ENCODE measurements at regions not wholly inside any gene's neighbourhood (a gene's known extent, or its start where the extent isn't known, plus 50 kb on each side); places are given as distances from the start of the nearest gene placed in this dataset.
"Not testable (repeated sequence)": the region's sequence is repeated elsewhere in the genome, so short reads cannot be mapped to it uniquely, and the experiment has no call there.

DNA sequence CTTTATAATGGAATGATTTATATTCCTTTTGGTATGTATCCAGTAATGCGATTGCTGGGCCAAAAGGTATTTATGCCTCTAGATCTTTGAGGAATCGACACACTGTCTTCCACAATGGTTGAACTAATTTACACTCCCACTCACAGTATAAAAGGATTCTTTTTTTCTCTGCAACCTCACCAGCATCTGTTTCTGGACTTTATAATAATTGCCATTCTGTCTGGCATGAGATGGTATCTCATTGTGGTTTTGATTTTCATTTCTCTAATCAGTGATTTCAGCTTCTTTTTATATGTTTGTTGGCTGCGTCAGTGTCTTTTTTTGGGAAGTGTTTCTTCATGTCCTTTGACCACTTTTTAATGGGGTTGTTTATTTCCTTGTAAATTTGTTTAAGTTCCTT lies 679.3 kb downstream of the JRKL start:
- no peaks in the 10 kb centered on the region for H3K79me2 ChIP-seq (ENCODE audit: low read length)
- H3K27me3 ChIP-seq (ENCODE audit: low read depth, low read length) = no peaks in the 10 kb centered on the region
- no peaks in the 10 kb centered on the region for H3K4me1 ChIP-seq (ENCODE audit: low read length)
- H3K4me3 ChIP-seq (ENCODE audit: low read length) = no peak overlapping the region
- H3K27ac ChIP-seq (ENCODE audit: low read length) = no peak overlapping the region
- TF ChIP-seq EZH2phosphoT487 (IDR thresholded peaks at IDR 0.05; ENCODE audit: low read depth) = no peak
- TF ChIP-seq CTCF (IDR thresholded peaks at IDR 0.05; ENCODE audit: low read depth, low read length) = no peak
- H3K4me2 ChIP-seq (ENCODE audit: low read length) = no peak overlapping the region
- no peaks in the 10 kb centered on the region for H3K9me3 ChIP-seq (ENCODE audit: insufficient read depth, low read length)
- no peaks in the 10 kb centered on the region for H3K36me3 ChIP-seq (replicated peaks; ENCODE audit: low read depth, low read length)
- H3K9ac ChIP-seq (ENCODE audit: low read length) = no peak overlapping the region
- H4K20me1 ChIP-seq (ENCODE audit: insufficient read depth, low read length) = no peaks in the 10 kb centered on the region
- no peak overlapping the region for H2AFZ ChIP-seq (ENCODE audit: low read depth, low read length)

GRCh38 chr11:97072420-97072819 lies 682.6 kb downstream of the JRKL start:
- H3K27me3 ChIP-seq (ENCODE audit: low read depth, low read length) = no peaks in the 10 kb centered on the region
- no peak overlapping the region for H3K27ac ChIP-seq (ENCODE audit: low read length)
- H3K9ac ChIP-seq (ENCODE audit: low read length) = no peak overlapping the region
- H3K79me2 ChIP-seq (ENCODE audit: low read length) = no peaks in the 10 kb centered on the region
- no peaks in the 10 kb centered on the region for H3K4me1 ChIP-seq (ENCODE audit: low read length)
- no peak overlapping the region for H2AFZ ChIP-seq (ENCODE audit: low read depth, low read length)
- no peak for TF ChIP-seq EZH2phosphoT487 (IDR thresholded peaks at IDR 0.05; ENCODE audit: low read depth)
- no peak for TF ChIP-seq CTCF (IDR thresholded peaks at IDR 0.05; ENCODE audit: low read depth, low read length)
- H4K20me1 ChIP-seq (ENCODE audit: insufficient read depth, low read length) = no peaks in the 10 kb centered on the region
- H3K4me2 ChIP-seq (ENCODE audit: low read length) = no peak overlapping the region
- no peak overlapping the region for H3K4me3 ChIP-seq (ENCODE audit: low read length)
- no peaks in the 10 kb centered on the region for H3K36me3 ChIP-seq (replicated peaks; ENCODE audit: low read depth, low read length)
- H3K9me3 ChIP-seq (ENCODE audit: insufficient read depth, low read length) = no peaks in the 10 kb centered on the region

- H3K79me2 ChIP-seq (ENCODE audit: low read length); H2AFZ ChIP-seq (ENCODE audit: low read depth, low read length); H3K27me3 ChIP-seq (ENCODE audit: low read depth, low read length); H3K4me2 ChIP-seq (ENCODE audit: low read length); H3K9ac ChIP-seq (ENCODE audit: low read length); H3K27ac ChIP-seq (ENCODE audit: low read length); H3K4me1 ChIP-seq (ENCODE audit: low read length); H3K9me3 ChIP-seq (ENCODE audit: insufficient read depth, low read length); H3K4me3 ChIP-seq (ENCODE audit: low read length); H3K36me3 ChIP-seq (replicated peaks; ENCODE audit: low read depth, low read length); H4K20me1 ChIP-seq (ENCODE audit: insufficient read depth, low read length): not testable (repeated sequence)
Measured at GRCh38 chr11:97076666-97077065, 686.9 kb downstream of the JRKL start.

DNA sequence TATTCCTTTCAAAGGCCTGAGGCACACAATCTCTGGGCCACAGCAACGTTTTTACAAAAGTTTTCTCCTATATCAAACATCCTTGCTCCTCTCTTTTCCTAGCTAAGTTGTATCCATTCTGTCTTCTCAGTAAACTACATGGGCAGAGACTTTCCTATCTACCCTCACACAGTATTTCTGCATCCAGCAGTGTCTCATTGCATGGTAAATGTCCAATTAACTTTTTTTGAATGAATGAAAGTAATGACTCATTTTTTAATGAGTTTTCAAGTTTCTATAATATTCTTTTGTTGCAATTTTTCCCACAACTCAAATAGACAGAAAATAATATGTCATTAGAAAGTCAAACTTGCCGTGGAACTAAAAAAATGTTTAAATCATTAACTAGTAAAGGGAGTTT lies 688.6 kb downstream of the JRKL start:
- no peaks in the 10 kb centered on the region for H3K27me3 ChIP-seq (ENCODE audit: low read depth, low read length)
- no peak overlapping the region for H3K4me3 ChIP-seq (ENCODE audit: low read length)
- H3K27ac ChIP-seq (ENCODE audit: low read length) = no peak overlapping the region
- H4K20me1 ChIP-seq (ENCODE audit: insufficient read depth, low read length) = no peaks in the 10 kb centered on the region
- no peaks in the 10 kb centered on the region for H3K79me2 ChIP-seq (ENCODE audit: low read length)
- H2AFZ ChIP-seq (ENCODE audit: low read depth, low read length) = no peak overlapping the region
- H3K9ac ChIP-seq (ENCODE audit: low read length) = no peak overlapping the region
- H3K9me3 ChIP-seq (ENCODE audit: insufficient read depth, low read length) = no peaks in the 10 kb centered on the region
- no peak overlapping the region for H3K4me2 ChIP-seq (ENCODE audit: low read length)
- TF ChIP-seq EZH2phosphoT487 (IDR thresholded peaks at IDR 0.05; ENCODE audit: low read depth) (no peak), CTCF (IDR thresholded peaks at IDR 0.05; ENCODE audit: low read depth, low read length) (no peak)
- no peaks in the 10 kb centered on the region for H3K4me1 ChIP-seq (ENCODE audit: low read length)
- no peaks in the 10 kb centered on the region for H3K36me3 ChIP-seq (replicated peaks; ENCODE audit: low read depth, low read length)

GRCh38 chr11:97079244-97079643 lies 689.4 kb downstream of the JRKL start:
- Histone ChIP-seq H3K4me1 (ENCODE audit: low read length) (no peaks in the 10 kb centered on the region), H3K4me3 (ENCODE audit: low read length) (no peak overlapping the region), H3K9me3 (ENCODE audit: insufficient read depth, low read length) (no peaks in the 10 kb centered on the region), H3K27me3 (ENCODE audit: low read depth, low read length) (no peaks in the 10 kb centered on the region), H3K9ac (ENCODE audit: low read length) (no peak overlapping the region), H4K20me1 (ENCODE audit: insufficient read depth, low read length) (no peaks in the 10 kb centered on the region), H3K4me2 (ENCODE audit: low read length) (no peak overlapping the region), H2AFZ (ENCODE audit: low read depth, low read length) (no peak overlapping the region), H3K79me2 (ENCODE audit: low read length) (no peaks in the 10 kb centered on the region), H3K36me3 (replicated peaks; ENCODE audit: low read depth, low read length) (no peaks in the 10 kb centered on the region), H3K27ac (ENCODE audit: low read length) (no peak overlapping the region)
- no peak for TF ChIP-seq CTCF (IDR thresholded peaks at IDR 0.05; ENCODE audit: low read depth, low read length)
- TF ChIP-seq EZH2phosphoT487 (IDR thresholded peaks at IDR 0.05; ENCODE audit: low read depth) = no peak

Data from OCI-LY3 (cell line).